A549 (cell line): ENCODE measurements at regions not wholly inside any gene's neighbourhood (a gene's known extent, or its start where the extent isn't known, plus 50 kb on each side); places are given as distances from the start of the nearest gene placed in this dataset.
"Not testable (repeated sequence)": the region's sequence is repeated elsewhere in the genome, so short reads cannot be mapped to it uniquely, and the experiment has no call there.

ENCODE experiments used
- KDM5A ChIP-seq: fragments of 200-600 bp; sonication (generic); IDR thresholded peaks from 2 replicates; pipeline ENCODE4 v1.6.1; 2016; ENCODE audit warnings: antibody characterized with exemption, mild to moderate bottlenecking
- MYC ChIP-seq: IDR thresholded peaks from 2 replicates; pipeline ENCODE4 v1.6.1; 2012; ENCODE audit warnings: mild to moderate bottlenecking, inconsistent platforms, low read length, improper control_type of control experiment, borderline replicate concordance
- SREBF2 ChIP-seq: fragments of 450-650 bp; IDR thresholded peaks from 2 replicates; pipeline ENCODE4 v1.6.1; 2014; ENCODE audit warnings: mild to moderate bottlenecking, moderate library complexity
- TF ChIP-seq, protein P1 (sequence below): fragments of 150-350 bp; IDR thresholded peaks from 2 replicates; pipeline ENCODE4 v1.6.1; 2014; ENCODE audit warnings: low read depth, mild to moderate bottlenecking, low read length

DNA sequence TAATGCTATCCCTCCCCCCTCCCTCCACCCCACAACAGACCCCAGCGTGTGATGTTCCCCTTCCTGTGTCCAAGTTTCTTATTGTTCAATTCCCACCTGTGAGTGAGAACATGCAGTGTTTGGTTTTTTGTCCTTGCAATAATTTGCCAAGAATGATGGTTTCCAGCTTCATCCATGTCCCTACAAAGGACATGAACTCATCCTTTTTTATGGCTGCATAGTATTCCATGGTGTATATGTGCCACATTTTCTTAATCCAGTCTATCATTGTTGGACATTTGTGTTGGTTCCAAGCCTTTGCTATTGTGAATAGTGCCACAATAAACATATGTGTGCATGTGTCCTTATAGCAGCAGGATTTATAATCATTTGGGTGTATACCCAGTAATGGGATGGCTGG is 176.3 kb upstream of the MAGEE2 start:
- TF ChIP-seq KDM5A, SREBF2, MYC: not testable (repeated sequence)
- TF ChIP-seq, protein P1, sequence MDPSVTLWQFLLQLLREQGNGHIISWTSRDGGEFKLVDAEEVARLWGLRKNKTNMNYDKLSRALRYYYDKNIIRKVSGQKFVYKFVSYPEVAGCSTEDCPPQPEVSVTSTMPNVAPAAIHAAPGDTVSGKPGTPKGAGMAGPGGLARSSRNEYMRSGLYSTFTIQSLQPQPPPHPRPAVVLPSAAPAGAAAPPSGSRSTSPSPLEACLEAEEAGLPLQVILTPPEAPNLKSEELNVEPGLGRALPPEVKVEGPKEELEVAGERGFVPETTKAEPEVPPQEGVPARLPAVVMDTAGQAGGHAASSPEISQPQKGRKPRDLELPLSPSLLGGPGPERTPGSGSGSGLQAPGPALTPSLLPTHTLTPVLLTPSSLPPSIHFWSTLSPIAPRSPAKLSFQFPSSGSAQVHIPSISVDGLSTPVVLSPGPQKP, result not testable (repeated sequence)
